EL (cell line): ENCODE measurements at regions not wholly inside any gene's neighbourhood (a gene's known extent, or its start where the extent isn't known, plus 50 kb on each side); places are given as distances from the start of the nearest gene placed in this dataset.
"Not testable (repeated sequence)": the region's sequence is repeated elsewhere in the genome, so short reads cannot be mapped to it uniquely, and the experiment has no call there.

Experiments
- DNase-seq: peaks from one replicate; pipeline ENCODE4 v3.0.0-alpha.2; 2016

- no peak for DNase-seq
These were observed 137.7 kb upstream of the SMYD2 start for GRCh38 chr1:214143006-214143992.

- DNase-seq, result not testable (repeated sequence)
These were observed 136.4 kb upstream of the SMYD2 start for GRCh38 chr1:214144521-214144920.

GRCh38 chr1:214146523-214146922 is 134.4 kb upstream of the SMYD2 start:
- no peak for DNase-seq

- no peak for DNase-seq
These were observed 126.2 kb upstream of the SMYD2 start for GRCh38 chr1:214154596-214155292.

GRCh38 chr1:214155987-214156625 is 124.9 kb upstream of the SMYD2 start:
- DNase-seq, result no peak

GRCh38 chr1:214164173-214164572 is 116.8 kb upstream of the SMYD2 start:
- no peak for DNase-seq

- DNase-seq, result no peak
These were observed 115.0 kb upstream of the SMYD2 start for GRCh38 chr1:214165850-214166374.

- no peak for DNase-seq
These were observed 106.3 kb upstream of the SMYD2 start for GRCh38 chr1:214174508-214175199.

- DNase-seq, result no peak
These were observed 102.9 kb upstream of the SMYD2 start for GRCh38 chr1:214178102-214178501.

- no peak for DNase-seq
These were observed 96.0 kb upstream of the SMYD2 start for GRCh38 chr1:214184992-214185391.

- DNase-seq, result no peak
These were observed 94.7 kb upstream of the SMYD2 start for GRCh38 chr1:214186103-214186824.

GRCh38 chr1:214187121-214187900 is 93.6 kb upstream of the SMYD2 start:
- no peak for DNase-seq

- DNase-seq, result no peak
These were observed 93.0 kb upstream of the SMYD2 start for GRCh38 chr1:214187933-214188332.

- no peak for DNase-seq
These were observed 92.1 kb upstream of the SMYD2 start for GRCh38 chr1:214188835-214189234.

- DNase-seq, result no peak
These were observed 87.9 kb upstream of the SMYD2 start for GRCh38 chr1:214192825-214193643.

GRCh38 chr1:214193691-214194090 is 87.3 kb upstream of the SMYD2 start:
- DNase-seq, result no peak

GRCh38 chr1:214198571-214198970 is 82.4 kb upstream of the SMYD2 start:
- DNase-seq, result no peak

- no peak for DNase-seq
These were observed 81.4 kb upstream of the SMYD2 start for GRCh38 chr1:214199585-214199984.

- DNase-seq, result no peak
These were observed 78.0 kb upstream of the SMYD2 start for GRCh38 chr1:214202992-214203391.

- DNase-seq, result no peak
These were observed 75.9 kb upstream of the SMYD2 start for GRCh38 chr1:214205053-214205452.
